ENCODE measurements at regions not wholly inside any gene's neighbourhood (a gene's known extent, or its start where the extent isn't known, plus 50 kb on each side); places are given as distances from the start of the nearest gene placed in this dataset.

GRCh38 chr2:120921457-120921856 lies 185.8 kb downstream of the GLI2 start:
- DNase-seq: no peak

- DNase-seq: no peak
These were observed 187.1 kb downstream of the GLI2 start for GRCh38 chr2:120922571-120923332.

GRCh38 chr2:120923426-120923825 lies 187.8 kb downstream of the GLI2 start:
- no peak for DNase-seq

- DNase-seq: no peak
These were observed 189.3 kb downstream of the GLI2 start for GRCh38 chr2:120924924-120925323.

GRCh38 chr2:120926463-120927264 lies 191.0 kb downstream of the GLI2 start:
- DNase-seq: no peak

- no peak for DNase-seq
These were observed 191.6 kb downstream of the GLI2 start for GRCh38 chr2:120927265-120927628.

GRCh38 chr2:120929829-120930228 lies 194.2 kb downstream of the GLI2 start:
- no peak for DNase-seq

- no peak for DNase-seq
These were observed 194.6 kb downstream of the GLI2 start for GRCh38 chr2:120930236-120930635.

GRCh38 chr2:120930864-120931263 lies 195.2 kb downstream of the GLI2 start:
- no peak for DNase-seq

GRCh38 chr2:120932472-120932871 lies 196.8 kb downstream of the GLI2 start:
- no peak for DNase-seq

GRCh38 chr2:120932881-120933280 lies 197.2 kb downstream of the GLI2 start:
- no peak for DNase-seq

GRCh38 chr2:120933693-120934573 lies 198.3 kb downstream of the GLI2 start:
- no peak for DNase-seq

GRCh38 chr2:120934574-120935338 lies 199.1 kb downstream of the GLI2 start:
- no peak for DNase-seq

- no peak for DNase-seq
These were observed 200.0 kb downstream of the GLI2 start for GRCh38 chr2:120935339-120936313.

GRCh38 chr2:120936476-120937334 lies 201.0 kb downstream of the GLI2 start:
- no peak for DNase-seq

GRCh38 chr2:120937686-120938044 lies 202.0 kb downstream of the GLI2 start:
- no peak for DNase-seq

GRCh38 chr2:120938045-120938771 lies 202.5 kb downstream of the GLI2 start:
- no peak for DNase-seq

GRCh38 chr2:120939595-120940318 lies 204.1 kb downstream of the GLI2 start:
- DNase-seq: no peak

- DNase-seq: no peak
These were observed 204.6 kb downstream of the GLI2 start for GRCh38 chr2:120940319-120940696.
